Activated T-cell treated with anti-CD3 and anti-CD28 coated beads, Interleukin-2, amount 50 U/mL, for 1 hour (primary cell): ENCODE measurements at regions not wholly inside any gene's neighbourhood (a gene's known extent, or its start where the extent isn't known, plus 50 kb on each side); places are given as distances from the start of the nearest gene placed in this dataset.
"Not testable (repeated sequence)": the region's sequence is repeated elsewhere in the genome, so short reads cannot be mapped to it uniquely, and the experiment has no call there.

Source experiments
- DNase-seq: peaks from one replicate; pipeline ENCODE4 v3.0.0-alpha.2; 2020

DNA sequence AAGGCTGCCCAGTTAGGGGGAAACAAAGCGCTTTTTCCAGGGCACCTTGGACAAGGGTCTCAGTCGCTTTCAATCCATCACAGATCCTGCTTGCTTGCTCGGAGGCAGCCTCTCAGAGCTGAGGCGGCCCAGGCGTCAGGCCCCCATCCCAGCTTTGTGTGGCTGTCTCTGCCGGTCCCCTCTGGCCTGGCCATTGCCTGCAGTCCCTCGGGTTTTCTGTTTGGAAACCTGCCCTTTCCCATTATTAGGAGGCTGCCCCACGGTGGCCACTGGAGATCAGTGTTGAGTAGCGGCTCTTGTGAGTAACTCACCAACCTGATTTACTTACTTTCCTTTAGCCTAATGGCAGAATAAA is 216.1 kb downstream of the GLRX3 start:
- DNase-seq = no peak

DNA sequence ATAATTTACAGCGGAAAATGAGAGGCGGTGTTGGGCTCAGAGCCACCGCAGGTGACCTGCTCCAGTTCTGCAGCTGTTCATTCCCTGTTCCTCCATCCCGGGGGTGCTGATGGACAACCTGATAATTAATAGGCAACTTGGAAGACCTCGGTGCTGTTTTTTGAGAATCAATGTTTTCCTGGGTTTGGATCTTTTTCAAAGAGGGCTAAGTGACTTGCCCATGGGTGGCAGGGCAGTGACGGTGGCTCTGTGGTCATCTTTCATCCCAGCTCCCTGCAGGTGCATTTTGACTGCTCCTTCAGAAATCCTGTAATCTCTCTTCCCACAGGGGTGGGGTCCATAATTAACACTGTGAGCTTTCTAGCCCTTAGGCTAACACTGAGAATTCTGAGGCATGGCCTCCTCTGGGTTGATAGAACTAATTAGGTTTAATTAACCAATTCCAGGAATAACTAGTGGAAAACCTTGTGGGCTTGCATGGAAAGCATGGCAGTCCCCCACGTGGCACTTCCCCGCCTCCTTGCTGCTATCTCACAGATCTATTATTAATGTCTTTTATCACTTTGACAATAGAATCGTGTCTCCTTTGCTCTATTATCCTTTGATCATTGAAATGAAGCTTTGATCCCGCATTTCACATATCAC is 217.9 kb downstream of the GLRX3 start:
- no peak for DNase-seq

DNA sequence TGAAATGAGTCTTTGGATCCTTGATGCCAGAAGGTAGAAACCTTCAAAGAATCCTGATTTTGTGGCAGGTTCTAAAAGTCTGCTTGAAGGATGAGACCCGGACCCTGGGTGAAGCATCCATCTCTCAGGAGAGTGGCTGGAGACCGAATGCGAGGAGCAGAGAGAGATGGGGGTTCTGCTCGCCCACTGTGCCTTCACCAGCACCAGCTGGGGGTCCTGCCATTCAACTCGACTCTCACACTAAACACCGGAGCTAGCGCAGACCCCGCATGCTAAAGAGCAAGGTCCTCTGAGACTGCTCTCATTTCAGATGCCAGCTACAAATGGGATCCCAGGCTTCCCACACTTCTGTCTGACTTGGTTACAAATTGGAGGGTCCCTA is 218.4 kb downstream of the GLRX3 start:
- DNase-seq = no peak

DNA sequence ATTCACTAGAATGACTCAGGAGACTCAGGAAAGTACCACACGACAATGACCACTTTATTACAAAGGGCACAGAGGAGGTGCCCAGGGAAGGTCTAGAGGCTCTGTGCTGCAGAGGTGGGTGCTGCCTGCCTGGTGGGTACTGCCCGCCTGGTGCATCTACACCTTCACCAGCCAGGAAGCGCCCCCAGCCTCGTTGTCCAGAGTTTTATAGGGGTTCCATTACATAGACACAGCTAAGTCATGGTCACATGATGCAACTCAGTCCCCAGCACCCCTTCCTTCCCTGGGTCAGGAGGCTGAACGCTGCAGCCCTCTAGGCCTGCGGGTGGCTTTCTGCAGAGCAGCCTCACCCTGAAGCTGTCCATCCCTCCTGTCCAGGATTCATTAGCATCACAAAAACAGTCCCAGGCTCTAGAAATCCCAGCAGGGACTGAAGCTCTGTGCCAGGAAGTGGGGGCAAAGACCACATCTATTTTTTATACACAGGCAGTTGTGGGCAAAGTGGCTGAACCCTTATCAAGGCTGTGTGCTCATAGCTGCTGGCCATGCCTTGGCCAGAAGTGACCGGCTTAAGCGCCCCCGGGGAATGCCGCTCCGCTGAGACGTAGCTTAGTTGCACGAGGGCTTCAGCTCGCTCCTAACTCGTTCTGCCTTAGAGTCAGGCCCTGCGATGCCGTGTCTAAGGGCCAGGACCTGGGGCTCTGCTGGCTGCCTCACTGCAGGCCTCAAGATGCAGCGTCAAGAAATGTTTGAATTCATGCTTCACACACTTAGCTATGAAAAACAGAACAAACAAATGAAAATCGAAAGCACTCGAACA is 219.0 kb downstream of the GLRX3 start:
- no peak for DNase-seq

DNA sequence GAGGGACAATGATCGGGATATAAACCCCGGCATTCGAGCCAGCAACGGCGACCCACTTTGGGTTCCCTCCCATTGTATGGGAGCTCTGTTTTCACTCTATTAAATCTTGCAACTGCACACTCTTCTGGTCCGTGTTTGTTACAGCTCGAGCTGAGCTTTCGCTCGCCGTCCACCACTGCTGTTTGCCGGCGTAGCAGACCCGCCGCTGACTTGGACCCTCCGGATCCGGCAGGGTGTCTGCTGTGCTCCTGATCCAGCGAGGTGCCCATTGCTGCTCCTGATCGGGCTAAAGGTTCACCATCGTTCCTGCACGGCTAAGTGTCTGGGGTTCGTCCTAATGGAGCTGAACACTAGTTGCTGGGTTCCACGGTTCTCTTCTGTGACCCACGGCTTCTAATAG is 220.2 kb downstream of the GLRX3 start:
- DNase-seq = not testable (repeated sequence)

DNA sequence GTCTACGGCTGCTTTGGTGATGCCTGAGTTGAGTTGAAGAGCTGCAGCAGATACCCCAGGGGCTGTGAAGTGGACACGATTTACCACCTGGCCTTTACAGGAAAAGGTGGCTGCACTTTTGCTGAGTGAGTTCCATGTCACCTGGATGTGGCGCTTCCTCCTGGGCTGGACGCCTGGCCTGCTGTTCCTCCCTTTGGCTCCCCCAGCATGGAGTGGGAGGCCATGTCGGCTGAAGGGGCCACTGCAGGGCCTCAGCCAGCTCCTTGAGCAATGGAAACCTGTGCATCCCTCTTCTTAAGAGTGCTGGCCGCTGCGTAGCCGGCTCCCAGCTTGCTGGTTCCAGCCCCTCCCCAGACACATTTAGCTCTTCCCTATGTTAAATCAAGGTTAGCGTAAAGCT is 221.0 kb downstream of the GLRX3 start:
- DNase-seq = no peak

DNA sequence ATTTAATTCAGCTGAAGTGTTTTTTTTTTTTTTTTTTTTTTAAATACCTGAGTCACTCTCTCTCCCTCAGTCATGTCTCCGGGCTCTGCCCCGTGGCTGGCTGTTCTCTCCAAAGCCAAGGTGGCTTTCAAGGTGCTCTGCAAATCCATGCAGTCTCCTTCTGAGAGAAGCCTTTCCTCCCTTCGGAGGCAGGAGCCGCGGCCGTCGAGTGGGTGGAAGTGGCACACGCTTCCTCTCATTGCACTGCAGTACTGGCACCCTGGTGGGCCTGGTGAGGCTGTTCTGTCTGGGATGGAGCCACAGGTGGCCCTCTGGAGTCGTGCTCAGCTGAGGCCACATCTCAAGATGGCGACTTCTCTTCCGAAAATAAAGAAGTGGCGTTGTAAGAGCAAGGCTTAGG is 221.8 kb downstream of the GLRX3 start:
- no peak for DNase-seq

DNA sequence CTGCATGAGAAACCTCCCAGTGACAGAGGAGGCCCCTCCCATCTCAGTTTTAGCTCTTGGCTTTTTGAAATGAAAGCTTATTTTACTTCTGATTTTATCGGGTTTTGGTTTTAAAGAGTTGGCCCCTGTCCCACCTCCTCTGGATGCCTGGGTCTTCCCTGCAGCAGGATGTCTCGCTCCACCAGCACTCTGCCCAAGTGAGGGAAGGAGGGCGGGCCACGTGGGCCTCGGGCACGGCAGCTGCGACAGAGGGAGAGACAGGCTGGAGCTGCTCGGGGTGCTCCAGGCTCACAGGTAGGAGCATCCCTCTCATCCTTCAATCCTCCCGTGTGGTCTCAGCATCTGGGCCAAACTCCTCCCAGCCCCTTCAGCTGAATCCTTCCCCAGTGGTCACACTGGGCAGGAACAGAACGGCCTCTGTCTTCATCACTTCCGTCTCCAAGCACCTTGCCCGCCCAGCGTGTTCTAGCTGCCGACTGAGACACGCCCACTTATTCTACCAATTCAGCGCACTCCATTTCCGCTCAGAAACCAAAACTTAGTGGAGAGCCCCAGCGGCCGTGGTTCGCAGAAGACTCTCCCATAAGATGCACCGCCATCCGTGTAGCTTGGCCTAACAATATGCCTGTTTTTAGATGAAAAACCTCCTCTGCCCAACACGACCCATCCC is 222.9 kb downstream of the GLRX3 start:
- DNase-seq = no peak

DNA sequence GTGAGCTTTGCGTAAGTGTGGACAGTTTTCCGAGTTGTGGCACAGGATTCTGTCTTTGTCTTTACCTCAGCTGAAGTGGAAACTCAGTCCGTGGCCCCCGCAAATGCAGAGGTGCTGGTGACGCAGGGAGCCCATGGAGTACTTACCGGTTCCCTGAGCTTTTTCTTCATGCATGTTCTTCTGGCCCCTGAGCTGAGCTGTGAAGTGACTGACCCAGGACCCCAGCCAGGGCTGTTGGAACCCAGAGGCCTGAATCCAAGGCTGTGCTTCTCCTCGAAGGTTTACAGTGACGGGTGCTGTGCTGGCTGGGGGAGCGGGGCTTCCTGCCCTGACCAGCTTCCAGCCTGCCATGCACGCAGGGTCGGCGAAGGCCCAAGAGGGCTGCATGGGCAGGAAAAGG is 223.5 kb downstream of the GLRX3 start:
- no peak for DNase-seq

DNA sequence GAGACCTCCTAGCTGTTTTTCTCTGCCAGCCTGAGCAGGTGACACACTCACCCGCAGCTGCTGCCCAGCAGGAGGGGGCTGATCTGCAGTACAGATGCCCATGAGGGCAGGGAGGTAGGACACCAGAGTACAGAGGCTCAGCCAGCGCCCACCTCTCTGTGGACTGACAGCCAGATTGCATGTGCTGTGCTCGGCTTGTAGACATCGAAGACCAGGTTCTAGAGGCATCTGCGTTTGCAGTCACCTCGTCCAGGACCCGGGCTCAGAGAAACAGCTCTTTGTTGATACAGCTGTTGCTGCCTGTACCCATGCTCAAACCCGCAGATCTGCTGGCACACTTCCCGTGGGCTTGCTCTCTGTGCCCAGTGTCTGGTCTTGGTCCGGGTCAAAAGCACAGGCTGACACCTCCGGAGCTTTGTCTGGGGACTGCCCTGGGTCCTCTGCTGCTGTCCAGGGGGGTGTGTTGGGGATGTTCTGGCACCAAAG is 224.7 kb downstream of the GLRX3 start:
- no peak for DNase-seq

DNA sequence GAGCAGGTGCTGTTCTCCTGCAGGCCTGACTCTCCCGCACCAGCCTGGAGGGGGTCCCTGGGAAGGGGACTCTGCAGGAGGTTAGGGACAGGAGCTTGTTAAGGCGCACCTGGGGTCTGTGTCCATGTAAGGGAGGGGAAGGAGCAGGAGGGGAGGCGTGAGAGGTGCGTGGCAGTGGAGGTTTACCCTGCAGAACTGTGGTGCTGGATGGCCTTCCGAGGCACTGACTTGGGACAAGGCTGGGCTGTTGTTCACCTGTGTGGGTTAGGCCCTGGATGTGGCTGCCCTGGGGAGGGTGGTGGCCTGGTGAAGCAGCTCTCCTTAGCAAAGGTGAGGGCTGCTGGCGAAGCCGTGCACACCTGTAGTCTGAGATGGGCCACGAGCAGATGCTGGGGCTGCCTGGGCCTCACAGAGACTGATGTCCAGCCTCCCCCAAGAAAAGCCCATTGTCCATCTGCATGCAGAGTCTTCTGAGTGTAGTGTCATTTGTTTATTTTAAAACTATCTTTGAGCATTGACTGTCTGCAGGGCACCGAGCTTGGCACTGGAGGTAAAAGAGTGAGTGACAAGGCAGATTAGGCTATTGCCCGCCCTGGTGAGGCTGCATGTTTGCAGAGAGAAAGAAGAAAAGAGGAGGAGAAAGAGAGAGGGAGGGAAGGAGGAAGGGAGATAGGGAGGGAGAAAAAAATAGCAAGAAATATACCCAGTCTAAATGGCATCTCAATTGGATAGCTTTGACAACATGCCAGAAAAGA is 225.3 kb downstream of the GLRX3 start:
- no peak for DNase-seq

DNA sequence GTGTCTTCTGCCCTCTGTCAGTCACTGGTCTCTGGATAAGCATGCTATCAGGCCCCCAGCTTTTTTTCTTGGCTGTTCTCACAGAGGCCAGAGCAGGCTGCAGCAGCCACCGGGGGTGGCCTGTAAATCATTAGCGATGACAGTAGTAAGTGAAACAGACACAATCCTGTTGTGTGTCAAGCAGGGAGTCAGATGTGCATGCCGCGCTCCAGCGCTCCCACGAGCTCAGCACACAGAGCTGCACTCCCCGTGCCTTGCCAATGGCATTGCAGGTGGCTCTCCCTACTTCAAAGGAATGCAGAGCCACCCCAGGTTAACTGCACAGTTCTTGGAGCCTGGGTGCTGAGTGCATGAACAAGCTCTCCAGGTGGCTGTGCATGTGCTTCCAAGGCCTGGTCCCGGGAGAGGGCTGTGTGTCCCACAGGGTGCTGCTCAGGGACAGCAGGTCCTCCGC is 226.1 kb downstream of the GLRX3 start:
- DNase-seq = no peak

DNA sequence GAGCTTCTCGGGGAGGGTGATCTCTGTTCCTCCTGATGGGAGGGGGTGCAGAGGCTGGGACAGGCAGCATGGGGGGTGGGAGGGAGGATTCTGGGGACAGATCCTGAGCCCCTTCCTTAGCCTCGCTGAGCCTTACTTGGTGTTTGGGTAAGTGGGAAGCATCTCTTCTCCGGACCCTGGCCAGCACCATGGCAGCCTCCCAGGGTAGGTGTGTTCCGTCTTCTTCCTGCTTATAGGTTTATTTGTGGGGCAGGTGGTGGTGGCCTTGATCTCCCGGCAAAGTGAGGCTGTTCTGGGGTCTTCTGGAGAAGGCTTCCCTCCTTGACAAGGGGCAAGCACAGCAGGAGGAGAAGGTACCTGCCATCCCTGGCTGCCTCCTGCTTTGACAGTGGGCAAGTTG is 226.9 kb downstream of the GLRX3 start:
- DNase-seq = no peak

DNA sequence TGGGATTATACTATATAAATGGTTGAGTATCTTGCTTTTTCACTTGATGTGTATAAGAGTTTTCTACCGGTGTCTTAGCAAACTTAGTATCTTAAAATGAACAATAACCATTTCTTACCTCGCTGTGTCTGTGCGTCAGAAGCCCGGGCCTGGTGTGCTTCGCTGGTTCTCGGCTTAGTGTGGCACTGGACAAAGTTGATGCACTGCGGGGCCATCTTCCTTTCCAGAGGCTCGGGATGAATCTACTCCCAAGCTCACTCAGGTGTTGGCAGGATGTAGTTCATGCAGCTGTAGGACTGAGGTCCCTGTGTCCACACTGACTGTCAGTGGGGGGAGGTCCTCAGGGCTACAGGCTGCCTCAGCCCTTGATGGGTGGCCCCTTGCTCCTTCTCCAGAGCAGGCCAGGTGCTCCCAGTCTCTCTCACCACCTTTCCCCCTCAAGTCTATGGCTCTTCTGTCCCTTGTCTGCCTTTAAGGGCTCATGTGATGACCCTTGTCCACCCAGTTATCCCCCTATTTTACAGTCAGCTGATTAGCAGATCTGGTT is 227.8 kb downstream of the GLRX3 start:
- DNase-seq = no peak

DNA sequence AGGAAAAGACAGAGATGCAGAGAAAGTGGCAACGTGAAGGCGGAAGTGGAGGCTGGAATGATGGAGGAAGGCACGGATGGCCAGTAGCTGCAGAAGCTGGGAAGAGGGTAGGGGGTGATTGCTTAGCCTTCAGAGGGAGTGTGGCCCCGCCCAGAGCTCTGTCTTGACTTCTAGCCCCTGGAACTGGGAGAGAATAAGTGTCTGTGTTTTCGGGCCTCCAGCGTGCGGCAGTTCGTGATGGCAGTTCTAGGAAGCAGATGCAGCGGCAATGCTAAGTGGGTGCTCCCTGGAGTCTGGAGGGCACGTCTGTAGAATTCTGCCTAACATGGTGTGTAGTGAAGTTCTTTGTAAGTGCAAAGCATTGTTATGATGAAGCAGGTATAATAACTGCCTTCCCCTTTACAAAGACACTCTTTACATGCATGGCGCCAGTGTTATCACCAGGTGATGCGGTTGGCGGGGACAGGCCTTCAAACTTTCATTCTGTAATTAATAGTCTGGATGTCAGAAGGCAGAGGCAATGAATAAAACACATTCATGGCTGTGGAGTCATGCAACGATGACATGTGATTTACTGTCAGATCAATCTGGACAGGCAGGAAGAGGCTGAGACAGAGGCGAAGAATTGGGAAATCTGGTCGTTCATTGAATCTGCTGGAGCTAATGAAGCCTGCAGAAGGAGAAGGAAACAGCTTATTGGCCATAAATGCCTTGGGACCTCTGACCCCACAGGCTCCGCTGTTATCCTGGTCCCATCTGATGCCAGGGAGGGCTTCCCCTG is 228.6 kb downstream of the GLRX3 start:
- no peak for DNase-seq

DNA sequence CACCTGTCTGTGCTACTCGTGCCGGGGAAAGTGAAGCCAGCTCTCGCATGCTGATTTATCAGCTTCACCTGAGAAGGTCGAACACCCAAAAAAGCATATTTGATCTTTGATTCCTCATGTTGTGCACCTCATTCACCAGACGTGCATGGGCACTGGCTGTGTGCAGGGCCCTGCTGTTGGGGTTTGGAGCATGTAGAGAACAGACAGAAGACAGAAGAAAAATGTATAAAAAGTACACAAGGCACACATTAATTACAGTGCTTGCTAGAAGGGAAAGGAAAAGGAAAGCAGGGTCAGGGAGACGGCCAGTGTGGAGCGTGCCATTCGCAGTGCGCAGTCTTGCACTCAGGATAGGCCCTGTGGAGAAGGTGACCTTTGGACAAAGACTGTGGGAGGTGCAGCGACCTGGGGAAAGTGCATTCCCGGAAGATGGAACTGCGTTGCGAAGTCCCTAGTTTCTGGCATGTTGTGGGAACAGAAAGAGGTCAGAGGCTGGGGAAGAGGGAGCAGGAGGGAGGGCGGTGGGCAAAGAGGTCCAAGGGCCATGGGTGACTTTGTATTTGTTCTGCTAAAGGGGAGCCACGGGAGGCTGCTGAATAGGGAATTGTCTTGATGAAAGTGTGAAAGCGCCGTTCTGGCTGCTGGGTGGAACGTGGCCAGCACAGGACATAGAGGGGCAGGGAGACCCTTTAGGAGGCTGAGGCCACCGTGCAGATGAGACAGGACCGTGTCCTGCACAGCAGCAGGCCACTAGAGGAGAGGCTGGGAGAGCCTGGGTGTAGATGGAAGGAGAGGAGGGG is 232.8 kb downstream of the GLRX3 start:
- DNase-seq = no peak

DNA sequence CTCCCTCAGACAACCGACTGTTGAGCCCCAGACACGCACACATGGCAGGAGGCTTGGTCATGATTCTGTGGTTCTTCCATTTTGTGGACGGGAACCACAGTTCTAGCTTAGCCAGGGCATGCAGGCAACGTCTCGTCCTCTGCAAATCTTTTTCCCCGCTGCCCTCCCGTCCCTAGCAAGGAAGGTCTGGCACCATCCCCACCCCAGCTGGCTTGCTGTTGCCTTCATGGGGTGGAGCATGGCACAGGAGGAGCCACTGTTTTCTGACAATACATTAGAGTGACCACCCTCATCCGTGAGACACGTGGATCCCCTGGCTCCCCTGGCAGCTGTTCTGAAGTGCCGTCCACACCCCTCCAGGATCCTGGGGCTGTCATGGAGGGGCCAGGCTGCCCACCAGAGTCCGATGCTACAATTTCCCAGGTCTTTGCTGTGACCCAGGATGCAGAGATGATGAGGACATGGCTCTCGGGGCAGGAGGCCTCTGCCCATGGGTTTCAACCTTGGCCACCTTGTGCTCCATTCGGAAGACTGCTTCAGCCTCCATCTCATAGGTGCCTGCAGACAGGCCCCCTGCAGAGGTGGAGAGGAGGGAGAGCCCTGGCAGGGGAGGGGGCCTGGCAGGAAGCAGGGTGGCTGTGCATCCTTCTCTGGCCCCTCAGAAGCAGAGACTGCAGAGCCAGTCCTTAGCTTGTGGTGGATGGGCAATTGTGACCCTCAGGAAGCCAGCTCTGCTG is 233.6 kb downstream of the GLRX3 start:
- no peak for DNase-seq

DNA sequence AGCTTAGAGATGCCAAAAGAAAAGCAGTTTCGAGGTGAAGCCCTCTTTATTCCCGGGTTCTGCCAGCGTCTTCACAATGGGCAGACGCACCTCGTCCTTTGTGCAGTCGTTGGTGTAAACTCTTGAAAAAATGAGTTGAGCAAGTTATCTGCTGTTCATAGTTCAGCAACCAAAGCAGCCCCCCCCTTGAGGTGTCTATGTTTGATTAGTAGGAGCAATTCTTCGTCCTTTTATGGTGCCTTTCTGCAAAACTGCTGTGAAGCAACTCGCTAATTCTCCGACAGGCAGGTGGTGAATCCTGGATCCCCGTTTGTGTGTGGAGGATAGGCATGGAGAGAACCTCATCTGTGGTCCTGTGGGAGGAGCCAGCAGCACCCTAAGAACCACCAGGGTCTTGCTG is 234.5 kb downstream of the GLRX3 start:
- DNase-seq = no peak

DNA sequence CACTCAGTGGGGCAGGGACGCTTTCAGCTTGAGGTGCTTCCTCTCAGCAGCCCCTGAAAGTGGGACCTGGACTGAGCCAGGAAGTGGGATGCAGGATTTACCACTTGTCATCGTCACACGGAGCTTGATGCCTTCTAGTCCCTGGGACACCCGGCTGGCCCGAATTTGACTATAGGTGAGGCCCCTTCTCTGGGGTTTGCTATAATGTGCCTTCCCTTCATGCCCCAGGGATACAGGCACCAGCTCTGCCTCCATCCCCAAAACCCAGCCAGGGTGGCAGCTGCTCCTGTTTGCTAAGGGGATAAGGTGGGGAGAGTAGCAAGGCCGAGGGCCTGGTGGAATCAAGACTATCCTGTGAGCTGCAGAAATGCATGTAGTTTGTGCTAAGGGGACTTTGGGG is 235.0 kb downstream of the GLRX3 start:
- no peak for DNase-seq

DNA sequence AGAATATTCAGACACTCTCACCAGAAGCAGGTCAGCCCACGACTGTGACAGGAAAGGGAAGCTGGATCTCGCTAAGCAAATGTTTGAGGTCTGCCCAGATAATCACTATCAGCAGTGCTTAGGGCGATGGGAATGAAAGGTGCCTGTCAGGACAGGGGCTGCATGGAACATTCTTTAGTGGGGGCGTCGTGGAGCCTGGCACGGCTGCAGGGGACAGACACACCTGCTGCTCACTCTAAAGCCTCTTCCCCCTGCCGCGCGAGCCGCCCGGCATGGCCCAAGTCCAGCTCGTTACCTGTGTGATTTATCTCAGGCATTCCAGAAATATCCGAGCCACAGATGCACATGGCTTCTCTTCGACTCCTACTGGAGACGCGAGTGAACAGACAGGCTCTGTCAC is 235.5 kb downstream of the GLRX3 start:
- DNase-seq = no peak

DNA sequence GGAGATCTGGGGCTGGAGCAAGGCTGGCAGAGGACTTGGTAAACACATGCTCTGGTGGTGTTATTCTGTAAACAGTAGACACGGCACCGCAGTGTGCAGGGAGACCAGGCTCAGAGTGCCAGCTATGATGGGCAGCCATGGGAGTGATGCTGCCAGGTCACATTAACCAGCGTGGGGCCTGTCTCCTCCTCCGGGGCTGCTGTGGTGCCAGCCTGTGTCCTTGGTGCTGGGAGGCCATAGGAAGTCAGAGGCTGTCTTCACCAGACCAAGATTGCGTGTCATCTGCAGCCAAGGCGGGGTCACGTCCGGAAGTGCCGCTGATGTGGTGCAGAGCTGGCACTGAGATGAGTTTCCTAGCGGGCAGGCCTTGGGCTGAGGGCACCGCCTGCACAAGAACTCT is 236.0 kb downstream of the GLRX3 start:
- DNase-seq = no peak
